Activated CD8-positive, alpha-beta T cell treated with anti-CD3 and anti-CD28 coated beads for 36 hours (primary cell): ENCODE measurements at regions not wholly inside any gene's neighbourhood (a gene's known extent, or its start where the extent isn't known, plus 50 kb on each side); places are given as distances from the start of the nearest gene placed in this dataset.

ENCODE experiments used
- ATAC-seq: fragments of 200-7000 bp; cut with Tn5 transposase; one replicate; pipeline ENCODE4 v1.10.0; 2021; ENCODE audit warnings: mild to moderate bottlenecking, moderate library complexity
- CTCF ChIA-PET: fragments of 350-600 bp; sonication (Branson Sonifier 250); formaldehyde crosslinking; loops from one replicate; lab custom pipeline; 2021; ENCODE audit warnings: antibody characterized with exemption; lab: Charles Lee
- POLR2A ChIA-PET: fragments of 350-600 bp; sonication (Branson Sonifier 250); formaldehyde crosslinking; loops from one replicate; lab custom pipeline; 2021; ENCODE audit warnings: antibody characterized with exemption; lab: Charles Lee
- DNase-seq: peaks from one replicate; pipeline ENCODE4 v3.0.0-alpha.2; 2020
- H3K27ac Mint-ChIP-seq: one replicate; pipeline ENCODE4 v1.8.0; 2021; ENCODE audit warnings: mild to moderate bottlenecking, mixed read lengths
- H3K27me3 Mint-ChIP-seq: one replicate; pipeline ENCODE4 v1.8.0; 2021; ENCODE audit warnings: mixed read lengths
- H3K36me3 Mint-ChIP-seq: one replicate; pipeline ENCODE4 v1.8.0; 2021; ENCODE audit warnings: low read depth, mixed read lengths
- H3K4me1 Mint-ChIP-seq: one replicate; pipeline ENCODE4 v1.8.0; 2021; ENCODE audit warnings: low read depth, mixed read lengths
- H3K4me3 Mint-ChIP-seq: one replicate; pipeline ENCODE4 v1.8.0; 2021; ENCODE audit warnings: mild to moderate bottlenecking, moderate library complexity, mixed read lengths
- H3K9me3 Mint-ChIP-seq: one replicate; pipeline ENCODE4 v1.8.0; 2021; ENCODE audit warnings: mixed read lengths
- CTCF ChIP-seq: fragments of 200-600 bp; IDR thresholded peaks from one replicate; pipeline ENCODE4 v1.8.0; 2022; ENCODE audit warnings: antibody characterized with exemption, mild to moderate bottlenecking
- intact Hi-C: fragments of 100-400 bp; cut with micrococcal nuclease; formaldehyde crosslinking; loops from one replicate; pipeline ENCODE4 v1.10.0; 2022

- intact Hi-C loops = no loop called here
- ATAC-seq (no peak), DNase-seq (no peak)
- no peaks in the 10 kb centered on the region for H3K27me3 Mint-ChIP-seq
- ChIA-PET POLR2A (no interaction called here), CTCF (interaction anchor here (1.1 kb wide), 1 partner anchor 32 kb away, joined by 3 read pairs; no protein-coding TSS in a partner anchor)
- peaks cover 2% of the 10 kb centered on the region for H3K4me1 Mint-ChIP-seq
- no peak overlapping the region for H3K4me3 Mint-ChIP-seq
- H3K9me3 Mint-ChIP-seq = no peaks in the 10 kb centered on the region
- H3K27ac Mint-ChIP-seq = no peak overlapping the region
- no peak for TF ChIP-seq CTCF
- no peaks in the 10 kb centered on the region for H3K36me3 Mint-ChIP-seq
These were observed 201.3 kb upstream of the HMCN1 start for GRCh38 chr1:185532856-185533255.

GRCh38 chr1:185531838-185532237 is 202.4 kb upstream of the HMCN1 start:
- Mint-ChIP-seq H3K4me3 (no peak overlapping the region), H3K36me3 (no peaks in the 10 kb centered on the region), H3K27ac (no peak overlapping the region), H3K27me3 (no peaks in the 10 kb centered on the region), H3K4me1 (peaks cover 2% of the 10 kb centered on the region), H3K9me3 (no peaks in the 10 kb centered on the region)
- ATAC-seq (no peak), DNase-seq (no peak)
- ChIA-PET CTCF (no interaction called here), POLR2A (no interaction called here)
- no peak for TF ChIP-seq CTCF
- intact Hi-C loops = no loop called here

GRCh38 chr1:185530215-185530614 is 204.0 kb upstream of the HMCN1 start:
- intact Hi-C loops = no loop called here
- no peak overlapping the region for H3K4me3 Mint-ChIP-seq
- no peaks in the 10 kb centered on the region for H3K36me3 Mint-ChIP-seq
- POLR2A ChIA-PET = interaction anchor here (1.2 kb wide), 1 partner anchor 12 kb away, joined by 3 read pairs; no protein-coding TSS in a partner anchor
- DNase-seq (no peak), ATAC-seq (no peak)
- no peaks in the 10 kb centered on the region for H3K27me3 Mint-ChIP-seq
- no peaks in the 10 kb centered on the region for H3K9me3 Mint-ChIP-seq
- no peak overlapping the region for H3K27ac Mint-ChIP-seq
- peaks cover 3% of the 10 kb centered on the region for H3K4me1 Mint-ChIP-seq
- CTCF ChIA-PET = interaction anchor here (0.8 to 1.2 kb wide), 5 partner anchors 15 to 212 kb away, joined by 3 to 4 read pairs (median 3); no protein-coding TSS in a partner anchor
- TF ChIP-seq CTCF = no peak

- H3K4me1 Mint-ChIP-seq = peaks cover 3% of the 10 kb centered on the region
- ChIA-PET CTCF (interaction anchor here (0.8 to 1.2 kb wide), 6 partner anchors 14 to 212 kb away, joined by 3 to 4 read pairs (median 3); no protein-coding TSS in a partner anchor), POLR2A (interaction anchor here (1.2 kb wide), 1 partner anchor 13 kb away, joined by 3 read pairs; no protein-coding TSS in a partner anchor)
- no peak overlapping the region for H3K4me3 Mint-ChIP-seq
- no peak for DNase-seq
- no peak for TF ChIP-seq CTCF
- no peaks in the 10 kb centered on the region for H3K36me3 Mint-ChIP-seq
- no peaks in the 10 kb centered on the region for H3K27me3 Mint-ChIP-seq
- intact Hi-C loops = no loop called here
- no peak for ATAC-seq
- H3K27ac Mint-ChIP-seq = no peak overlapping the region
- H3K9me3 Mint-ChIP-seq = no peaks in the 10 kb centered on the region
These were observed 204.5 kb upstream of the HMCN1 start for GRCh38 chr1:185529673-185530072.

- no peak overlapping the region for H3K4me3 Mint-ChIP-seq
- no peaks in the 10 kb centered on the region for H3K9me3 Mint-ChIP-seq
- POLR2A ChIA-PET = no interaction called here
- H3K36me3 Mint-ChIP-seq = no peaks in the 10 kb centered on the region
- H3K27me3 Mint-ChIP-seq = no peaks in the 10 kb centered on the region
- no peak overlapping the region for H3K27ac Mint-ChIP-seq
- ATAC-seq (no peak), DNase-seq (no peak)
- peaks cover 3% of the 10 kb centered on the region for H3K4me1 Mint-ChIP-seq
- CTCF ChIA-PET = interaction anchor here (1.2 kb wide), 1 partner anchor 13 kb away, joined by 4 read pairs; no protein-coding TSS in a partner anchor
- intact Hi-C loops = no loop called here
- TF ChIP-seq CTCF = no peak
These were observed 206.0 kb upstream of the HMCN1 start for GRCh38 chr1:185528084-185528676.
